GM13977 (cell line): ENCODE measurements at regions not wholly inside any gene's neighbourhood (a gene's known extent, or its start where the extent isn't known, plus 50 kb on each side); places are given as distances from the start of the nearest gene placed in this dataset.

Experiments used
- DNase-seq: peaks from one replicate; pipeline ENCODE4 v3.0.0; 2012; ENCODE audit warnings: low spot score
- in situ Hi-C: fragments of 300-500 bp; cut with MboI; formaldehyde crosslinking; loops from one replicate; pipeline ENCODE4 v1.12.0; 2022; ENCODE audit warnings: low sequenced_read_pairs, low pct_unique_long_range_greater_than_20kb, mixed read lengths, inconsistent platforms; ENCODE audit not compliant: unreplicated experiment
- TF ChIP-seq, protein P1 (sequence below): IDR thresholded peaks from 2 replicates; pipeline ENCODE4 v1.5.1; 2012; ENCODE audit warnings: mild to moderate bottlenecking, control low read depth; ENCODE audit not compliant: insufficient read depth; ENCODE audit errors: extremely low read depth, missing control alignments

DNA sequence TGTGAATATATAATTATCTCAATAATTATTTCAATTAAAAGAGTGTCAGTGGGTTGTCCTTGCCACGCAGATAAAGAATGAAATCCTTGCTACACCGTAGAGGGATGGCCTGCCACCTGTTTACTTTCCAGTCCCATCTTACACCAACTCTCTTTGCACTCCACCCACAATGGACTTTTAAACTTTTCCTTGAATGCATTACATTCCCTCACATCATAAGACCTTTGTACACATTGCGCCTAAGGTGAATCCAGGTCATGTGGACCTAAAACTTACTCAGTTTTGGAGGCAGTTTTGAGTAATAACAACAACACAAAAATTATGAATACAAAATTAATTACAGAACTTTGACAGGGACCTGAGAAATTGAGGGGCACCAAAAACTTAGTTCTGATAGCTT, 78.7 kb upstream of the PDE5A start:
- DNase-seq: no peak
- TF ChIP-seq, protein P1, sequence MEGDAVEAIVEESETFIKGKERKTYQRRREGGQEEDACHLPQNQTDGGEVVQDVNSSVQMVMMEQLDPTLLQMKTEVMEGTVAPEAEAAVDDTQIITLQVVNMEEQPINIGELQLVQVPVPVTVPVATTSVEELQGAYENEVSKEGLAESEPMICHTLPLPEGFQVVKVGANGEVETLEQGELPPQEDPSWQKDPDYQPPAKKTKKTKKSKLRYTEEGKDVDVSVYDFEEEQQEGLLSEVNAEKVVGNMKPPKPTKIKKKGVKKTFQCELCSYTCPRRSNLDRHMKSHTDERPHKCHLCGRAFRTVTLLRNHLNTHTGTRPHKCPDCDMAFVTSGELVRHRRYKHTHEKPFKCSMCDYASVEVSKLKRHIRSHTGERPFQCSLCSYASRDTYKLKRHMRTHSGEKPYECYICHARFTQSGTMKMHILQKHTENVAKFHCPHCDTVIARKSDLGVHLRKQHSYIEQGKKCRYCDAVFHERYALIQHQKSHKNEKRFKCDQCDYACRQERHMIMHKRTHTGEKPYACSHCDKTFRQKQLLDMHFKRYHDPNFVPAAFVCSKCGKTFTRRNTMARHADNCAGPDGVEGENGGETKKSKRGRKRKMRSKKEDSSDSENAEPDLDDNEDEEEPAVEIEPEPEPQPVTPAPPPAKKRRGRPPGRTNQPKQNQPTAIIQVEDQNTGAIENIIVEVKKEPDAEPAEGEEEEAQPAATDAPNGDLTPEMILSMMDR: no peak
- in situ Hi-C loops: no loop called here

DNA sequence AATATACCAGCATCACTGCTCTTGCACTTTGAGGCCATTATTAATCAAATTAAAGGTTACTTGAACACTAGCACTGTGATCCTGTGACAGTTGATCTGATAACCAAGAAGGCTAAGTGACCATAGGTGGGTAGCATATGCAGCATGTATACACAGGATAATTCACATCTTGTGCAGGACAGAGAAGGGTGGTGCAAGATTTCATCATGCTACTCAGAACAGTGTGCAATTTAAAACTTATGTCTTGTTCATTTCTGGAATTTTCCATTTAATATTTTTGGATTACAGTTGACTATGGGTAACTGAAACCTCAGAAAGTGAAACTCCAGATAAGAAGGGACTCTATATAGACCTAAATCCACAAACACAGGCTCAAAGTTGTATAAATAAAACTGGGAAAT, 78.2 kb upstream of the PDE5A start:
- in situ Hi-C loops: no loop called here
- DNase-seq: no peak

DNA sequence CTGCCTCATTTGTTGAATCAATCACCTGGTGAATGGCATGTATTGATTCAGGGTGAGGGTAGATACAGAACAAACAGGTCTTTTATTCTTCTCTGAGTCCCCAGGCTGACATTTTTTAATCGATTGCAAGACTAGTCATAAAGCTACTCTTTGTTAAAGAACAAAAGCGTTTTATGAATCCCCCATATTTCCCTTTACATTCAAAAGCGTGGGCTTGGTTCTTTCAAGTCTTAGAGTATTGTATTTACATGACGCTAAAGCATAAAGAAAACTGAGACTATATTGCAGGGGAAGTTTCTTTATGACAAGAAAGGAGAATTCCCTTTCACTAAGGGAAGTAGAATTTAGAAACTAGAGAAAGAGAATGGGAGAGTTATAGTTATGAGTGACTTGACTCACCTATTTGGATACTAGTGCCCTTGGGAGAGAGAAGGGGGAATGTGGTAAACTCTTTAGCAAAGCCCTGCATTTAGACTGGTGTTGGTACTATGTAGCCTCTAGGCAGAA, 69.3 kb upstream of the PDE5A start:
- no peak for DNase-seq
- in situ Hi-C loops: no loop called here
- TF ChIP-seq, protein P1: no peak

More for the DNA sequence above, 78.2 kb upstream of the PDE5A start:
- TF ChIP-seq, protein P1: no peak

DNA sequence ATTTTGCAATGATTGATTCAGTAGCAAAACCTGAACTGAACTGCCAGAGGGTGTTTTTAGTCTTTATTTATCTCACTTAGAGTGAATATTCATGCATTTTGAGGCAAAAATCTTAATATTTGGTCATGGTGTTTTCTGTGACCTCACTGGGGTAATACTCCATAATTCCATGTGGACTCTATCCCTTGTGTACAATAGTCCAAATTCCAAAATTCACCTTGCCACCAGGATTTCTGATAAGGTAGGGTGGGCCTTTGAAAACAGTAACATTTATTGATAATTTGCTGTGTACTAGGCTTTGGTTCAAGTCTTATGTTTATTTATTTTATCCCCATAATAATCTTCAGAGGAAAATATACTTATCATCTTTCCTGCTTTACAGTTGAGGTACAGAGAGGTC, 68.4 kb upstream of the PDE5A start:
- in situ Hi-C loops: no loop called here
- TF ChIP-seq, protein P1: no peak
- DNase-seq: no peak

DNA sequence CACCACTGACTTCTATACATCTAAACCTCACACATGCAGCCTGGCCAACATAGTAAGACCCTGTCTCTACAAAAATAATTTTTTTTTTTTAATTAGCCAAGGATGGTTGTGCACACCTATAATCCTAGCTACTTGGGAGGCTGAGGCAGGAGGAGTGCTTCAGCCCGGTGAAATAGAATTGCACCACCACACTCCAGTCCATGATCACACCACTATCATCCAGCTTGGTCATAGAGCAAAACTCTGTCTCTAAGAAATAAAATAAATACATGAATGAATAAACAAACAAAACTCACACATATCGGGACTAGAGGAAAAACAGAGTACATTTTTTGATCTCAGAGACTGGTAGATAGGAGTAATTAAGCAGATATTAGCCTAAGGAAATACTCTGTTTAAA, 66.6 kb upstream of the PDE5A start:
- DNase-seq: no peak
- in situ Hi-C loops: no loop called here
- TF ChIP-seq, protein P1: no peak

DNA sequence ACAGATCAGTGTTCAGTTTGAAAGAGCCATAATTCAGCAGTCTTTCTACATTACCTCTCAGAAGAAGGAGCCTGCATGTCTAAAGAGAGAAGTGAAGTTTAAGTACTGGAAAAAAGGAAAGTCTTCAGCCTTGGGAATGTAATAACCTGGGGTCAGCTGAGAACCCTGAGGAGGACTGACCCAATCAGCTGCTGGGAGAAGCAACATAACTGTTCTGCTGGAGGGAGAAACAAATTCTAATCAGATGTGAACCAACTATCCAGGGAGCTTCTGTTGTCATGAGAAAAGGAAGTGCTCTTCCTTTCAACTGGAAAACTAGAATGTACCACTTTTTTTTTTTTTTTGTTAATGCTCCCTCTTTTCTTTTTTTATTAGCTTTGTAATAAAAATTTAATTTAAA, 64.5 kb upstream of the PDE5A start:
- in situ Hi-C loops: no loop called here
- no peak for DNase-seq
- TF ChIP-seq, protein P1: no peak

DNA sequence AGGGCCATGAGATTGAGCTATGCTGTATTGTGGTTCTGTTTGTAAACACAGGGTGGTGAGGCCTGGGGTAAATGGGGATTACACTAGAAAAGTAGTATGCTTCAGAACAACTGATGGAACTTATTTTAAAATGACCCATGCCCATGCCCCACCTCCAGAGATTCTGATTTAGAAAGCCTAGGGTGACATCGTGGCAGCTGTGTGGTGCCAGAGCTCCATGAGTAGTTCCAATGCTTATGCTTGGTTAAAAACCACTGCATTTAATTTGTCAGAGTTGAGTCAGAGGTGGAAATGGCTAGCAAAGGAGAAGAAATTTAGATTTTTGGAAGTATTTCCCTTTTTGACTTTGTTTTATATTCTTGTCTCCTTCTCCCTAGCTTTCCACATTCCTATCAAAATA, 63.4 kb upstream of the PDE5A start:
- TF ChIP-seq, protein P1: no peak
- DNase-seq: no peak
- in situ Hi-C loops: no loop called here
